HEK293T (cell line): ENCODE measurements at regions not wholly inside any gene's neighbourhood (a gene's known extent, or its start where the extent isn't known, plus 50 kb on each side); places are given as distances from the start of the nearest gene placed in this dataset.

Experiments
- CTCF ChIA-PET: fragments of 350-600 bp; formaldehyde crosslinking; extraction: SDS; loops from one replicate; lab custom pipeline; 2021; ENCODE audit warnings: antibody characterized with exemption, inconsistent platforms; lab: Yijun Ruan, JAX
- POLR2A ChIA-PET: fragments of 350-600 bp; formaldehyde crosslinking; extraction: SDS; loops from one replicate; lab custom pipeline; 2020; ENCODE audit warnings: antibody characterized with exemption, inconsistent platforms; lab: Yijun Ruan, JAX
- DNase-seq: peaks from one replicate; pipeline ENCODE4 v3.0.0; 2012; ENCODE audit warnings: mixed read lengths; ENCODE audit errors: extremely low spot score
- ARNT ChIP-seq: fragments of 450-650 bp; IDR thresholded peaks from 2 replicates; pipeline ENCODE4 v1.6.1; 2017; ENCODE audit warnings: mild to moderate bottlenecking
- BHLHE40 ChIP-seq: fragments of 450-650 bp; IDR thresholded peaks from 2 replicates; pipeline ENCODE4 v1.6.1; 2016; ENCODE audit warnings: mild to moderate bottlenecking, moderate library complexity, borderline replicate concordance
- CTBP1 ChIP-seq: fragments of 450-650 bp; IDR thresholded peaks from 2 replicates; pipeline ENCODE4 v1.6.1; 2016; ENCODE audit warnings: borderline replicate concordance
- ELF4 ChIP-seq: fragments of 450-650 bp; IDR thresholded peaks from 2 replicates; pipeline ENCODE4 v1.6.1; 2017; ENCODE audit warnings: antibody characterized with exemption
- FOXA1 ChIP-seq: fragments of 450-650 bp; IDR thresholded peaks from 2 replicates; pipeline ENCODE4 v1.6.1; 2016; ENCODE audit warnings: mild to moderate bottlenecking
- FOXK2 ChIP-seq: fragments of 450-650 bp; IDR thresholded peaks from 2 replicates; pipeline ENCODE4 v1.6.1; 2016; ENCODE audit warnings: mild to moderate bottlenecking
- FOXM1 ChIP-seq: fragments of 450-650 bp; IDR thresholded peaks from 2 replicates; pipeline ENCODE4 v1.6.1; 2017; ENCODE audit warnings: mild to moderate bottlenecking, borderline replicate concordance
- HDGF ChIP-seq: fragments of 450-650 bp; IDR thresholded peaks from 2 replicates; pipeline ENCODE4 v1.6.1; 2017; ENCODE audit warnings: antibody characterized with exemption, borderline replicate concordance
- L3MBTL2 ChIP-seq: fragments of 450-650 bp; conservative IDR thresholded peaks from 2 replicates; pipeline ENCODE4 v1.6.1; 2016; ENCODE audit warnings: mild to moderate bottlenecking
- LEF1 ChIP-seq: fragments of 450-650 bp; IDR thresholded peaks from 2 replicates; pipeline ENCODE4 v1.6.1; 2017; ENCODE audit warnings: mild to moderate bottlenecking, borderline replicate concordance
- NFRKB ChIP-seq: fragments of 450-650 bp; IDR thresholded peaks from 2 replicates; pipeline ENCODE4 v1.6.1; 2016; ENCODE audit warnings: mild to moderate bottlenecking, moderate library complexity
- PKNOX1 ChIP-seq: fragments of 450-650 bp; IDR thresholded peaks from 2 replicates; pipeline ENCODE4 v1.6.1; 2016
- SP1 ChIP-seq: fragments of 450-650 bp; IDR thresholded peaks from 2 replicates; pipeline ENCODE4 v1.6.1; 2017
- SUZ12 ChIP-seq: fragments of 450-650 bp; IDR thresholded peaks from 2 replicates; pipeline ENCODE4 v1.6.1; 2016; ENCODE audit warnings: mild to moderate bottlenecking
- TARDBP ChIP-seq: fragments of 450-650 bp; IDR thresholded peaks from 2 replicates; pipeline ENCODE4 v1.6.1; 2016
- ZNF384 ChIP-seq: fragments of 450-650 bp; IDR thresholded peaks from 2 replicates; pipeline ENCODE4 v1.6.1; 2016

- DNase-seq = no peak
- TF ChIP-seq FOXM1 (no peak), HDGF (no peak), LEF1 (no peak), SP1 (no peak), CTBP1 (no peak), FOXA1 (no peak), L3MBTL2 (no peak), BHLHE40 (no peak), ARNT (no peak), ZNF384 (no peak), TARDBP (no peak), FOXK2 (no peak)
- ChIA-PET CTCF (no interaction called here), POLR2A (no interaction called here)
Observed at GRCh38 chr3:80215191-80215590, 447.4 kb upstream of the ROBO1 start.

- no peak for TF ChIP-seq ARNT
- no peak for TF ChIP-seq LEF1
- TF ChIP-seq FOXK2 = no peak
- TF ChIP-seq FOXM1 = no peak
- no peak for TF ChIP-seq PKNOX1
- no peak for TF ChIP-seq BHLHE40
- TF ChIP-seq L3MBTL2 = no peak
- no peak for TF ChIP-seq NFRKB
- no peak for TF ChIP-seq ZNF384
- TF ChIP-seq SUZ12 = no peak
- no peak for TF ChIP-seq HDGF
- TF ChIP-seq ELF4 = no peak
- no peak for TF ChIP-seq SP1
- TF ChIP-seq CTBP1 = no peak
- no peak for TF ChIP-seq FOXA1
- no peak for TF ChIP-seq TARDBP
- ChIA-PET POLR2A (no interaction called here), CTCF (no interaction called here)
- DNase-seq = no peak
Observed at GRCh38 chr3:80213086-80213485, 445.3 kb upstream of the ROBO1 start.

GRCh38 chr3:80192936-80193335, 425.1 kb upstream of the ROBO1 start:
- DNase-seq = no peak

GRCh38 chr3:80190051-80190450, 422.3 kb upstream of the ROBO1 start:
- TF ChIP-seq CTBP1 = peak; percentile 55; the same call in 1 of the 2 replicates
- TF ChIP-seq PKNOX1 = peak; percentile 92
- no peak for TF ChIP-seq ELF4
- DNase-seq = peak; percentile 45
- POLR2A ChIA-PET = interaction anchor here (0.8 kb wide), 1 partner anchor 97 kb away, joined by 3 read pairs; no protein-coding TSS in a partner anchor
- CTCF ChIA-PET = no interaction called here

More at GRCh38 chr3:80192936-80193335, 425.1 kb upstream of the ROBO1 start:
- CTCF ChIA-PET = no interaction called here
- no peak for TF ChIP-seq TARDBP
- POLR2A ChIA-PET = no interaction called here

GRCh38 chr3:80187981-80188380, 420.2 kb upstream of the ROBO1 start:
- CTCF ChIA-PET = no interaction called here
- POLR2A ChIA-PET = no interaction called here
- no peak for DNase-seq
- TF ChIP-seq PKNOX1 (peak; percentile 21; the same call in 1 of the 2 replicates), NFRKB (no peak), HDGF (no peak), CTBP1 (no peak), ELF4 (no peak), LEF1 (no peak), FOXK2 (no peak), ZNF384 (no peak)

- CTCF ChIA-PET = no interaction called here
- TF ChIP-seq ZNF384 = no peak
- TF ChIP-seq FOXK2 = no peak
- no peak for TF ChIP-seq HDGF
- no peak for TF ChIP-seq FOXM1
- no peak for TF ChIP-seq L3MBTL2
- TF ChIP-seq PKNOX1 = no peak
- TF ChIP-seq TARDBP = no peak
- no peak for TF ChIP-seq BHLHE40
- TF ChIP-seq NFRKB = no peak
- TF ChIP-seq ELF4 = no peak
- no peak for TF ChIP-seq SUZ12
- no peak for TF ChIP-seq FOXA1
- no peak for TF ChIP-seq LEF1
- no peak for TF ChIP-seq ARNT
- TF ChIP-seq CTBP1 = no peak
- TF ChIP-seq SP1 = no peak
- POLR2A ChIA-PET = no interaction called here
- DNase-seq = no peak
Observed at GRCh38 chr3:80159990-80160506, 392.2 kb upstream of the ROBO1 start.
